GM12865 (cell line): ENCODE measurements at regions not wholly inside any gene's neighbourhood (a gene's known extent, or its start where the extent isn't known, plus 50 kb on each side); places are given as distances from the start of the nearest gene placed in this dataset.

Experiments used
- DNase-seq: peaks from one replicate; pipeline ENCODE4 v3.0.0; 2010; ENCODE audit warnings: low read depth
- H3K4me3 ChIP-seq: 2 replicates; pipeline ENCODE4 v1.5.1; 2011; ENCODE audit warnings: mild to moderate bottlenecking, low read depth, low read length, control low read depth
- TF ChIP-seq, protein P1 (sequence below): IDR thresholded peaks from 2 replicates; pipeline ENCODE4 v1.5.1; 2011; ENCODE audit warnings: low read length, control low read depth, low read depth, inconsistent platforms; ENCODE audit not compliant: insufficient read depth; ENCODE audit errors: missing control alignments

- TF ChIP-seq, protein P1, sequence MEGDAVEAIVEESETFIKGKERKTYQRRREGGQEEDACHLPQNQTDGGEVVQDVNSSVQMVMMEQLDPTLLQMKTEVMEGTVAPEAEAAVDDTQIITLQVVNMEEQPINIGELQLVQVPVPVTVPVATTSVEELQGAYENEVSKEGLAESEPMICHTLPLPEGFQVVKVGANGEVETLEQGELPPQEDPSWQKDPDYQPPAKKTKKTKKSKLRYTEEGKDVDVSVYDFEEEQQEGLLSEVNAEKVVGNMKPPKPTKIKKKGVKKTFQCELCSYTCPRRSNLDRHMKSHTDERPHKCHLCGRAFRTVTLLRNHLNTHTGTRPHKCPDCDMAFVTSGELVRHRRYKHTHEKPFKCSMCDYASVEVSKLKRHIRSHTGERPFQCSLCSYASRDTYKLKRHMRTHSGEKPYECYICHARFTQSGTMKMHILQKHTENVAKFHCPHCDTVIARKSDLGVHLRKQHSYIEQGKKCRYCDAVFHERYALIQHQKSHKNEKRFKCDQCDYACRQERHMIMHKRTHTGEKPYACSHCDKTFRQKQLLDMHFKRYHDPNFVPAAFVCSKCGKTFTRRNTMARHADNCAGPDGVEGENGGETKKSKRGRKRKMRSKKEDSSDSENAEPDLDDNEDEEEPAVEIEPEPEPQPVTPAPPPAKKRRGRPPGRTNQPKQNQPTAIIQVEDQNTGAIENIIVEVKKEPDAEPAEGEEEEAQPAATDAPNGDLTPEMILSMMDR: no peak
These were observed 385.5 kb downstream of the NR4A2 start for GRCh38 chr2:155947069-155947468.

DNA sequence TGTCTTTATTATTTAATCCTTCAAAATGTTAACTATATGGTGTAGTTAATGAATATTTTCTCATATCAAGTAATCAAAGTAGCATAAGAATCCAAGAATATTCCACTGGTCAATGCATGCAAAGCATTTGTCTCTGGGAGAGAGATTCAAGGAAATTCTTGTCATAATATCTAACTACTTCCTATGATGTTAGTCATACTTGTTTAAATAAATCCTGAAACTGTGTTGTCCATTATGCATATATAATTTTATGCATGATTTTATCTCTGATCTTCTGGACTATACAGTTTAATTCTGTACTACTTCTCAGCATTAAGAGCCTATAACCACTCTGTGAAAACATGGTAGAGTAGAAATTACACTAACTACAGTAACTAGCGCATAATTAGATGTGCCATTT is 388.3 kb downstream of the NR4A2 start:
- TF ChIP-seq, protein P1: no peak
- no peak overlapping the region for H3K4me3 ChIP-seq
- DNase-seq: no peak

More at GRCh38 chr2:155947069-155947468, 385.5 kb downstream of the NR4A2 start:
- H3K4me3 ChIP-seq: no peak overlapping the region
- DNase-seq: no peak

GRCh38 chr2:155930312-155930711 is 402.2 kb downstream of the NR4A2 start:
- TF ChIP-seq, protein P1: no peak
- DNase-seq: no peak
- no peak overlapping the region for H3K4me3 ChIP-seq

- no peak for DNase-seq
- H3K4me3 ChIP-seq: no peak overlapping the region
- TF ChIP-seq, protein P1: no peak
These were observed 415.1 kb downstream of the NR4A2 start for GRCh38 chr2:155917380-155917779.

- no peak overlapping the region for H3K4me3 ChIP-seq
- TF ChIP-seq, protein P1: no peak
- no peak for DNase-seq
These were observed 419.2 kb downstream of the NR4A2 start for GRCh38 chr2:155913356-155913755.

DNA sequence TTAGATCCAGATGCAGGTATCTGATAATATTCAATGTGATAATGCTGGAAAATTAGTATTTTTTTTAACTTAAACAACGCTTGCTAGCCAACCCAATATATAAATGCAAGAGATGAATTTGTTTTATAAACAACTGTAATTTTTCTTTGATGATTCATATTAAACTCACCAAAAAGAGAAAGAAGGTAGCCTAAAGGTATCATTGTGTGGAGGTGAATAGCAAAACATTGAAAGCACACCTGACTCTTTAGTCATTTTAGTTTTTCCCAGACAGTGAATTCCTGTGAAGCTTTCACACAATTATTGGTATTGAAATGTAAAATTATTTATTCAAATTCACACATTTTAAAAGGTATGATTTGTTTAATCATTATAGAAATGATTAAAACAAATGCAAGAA is 424.0 kb downstream of the NR4A2 start:
- TF ChIP-seq, protein P1: no peak
- DNase-seq: no peak
- no peak overlapping the region for H3K4me3 ChIP-seq

GRCh38 chr2:155907211-155907610 is 425.3 kb downstream of the NR4A2 start:
- TF ChIP-seq, protein P1: no peak
- DNase-seq: no peak
- no peak overlapping the region for H3K4me3 ChIP-seq
